Spleen (tissue), 7 donors: ENCODE measurements at regions not wholly inside any gene's neighbourhood (a gene's known extent, or its start where the extent isn't known, plus 50 kb on each side); places are given as distances from the start of the nearest gene placed in this dataset.

ENCODE experiments used
- CTCF ChIP-seq, 11 experiments: fragments of 200-600 bp in 7 of 11; fragments of 450-650 bp in 4 of 11; sonication (generic) in 4 of 11; IDR thresholded peaks in 8 of 11; conservative IDR thresholded peaks in 3 of 11; 1 replicate in 7 of 11; 2 replicates in 4 of 11; pipeline versions ENCODE4 v1.4.0 to v1.8.0; 2016 to 2021; ENCODE audit warnings: antibody characterized with exemption in 11 of 11, inconsistent platforms in 4 of 11, mild to moderate bottlenecking in 1 of 11
- POLR2A ChIP-seq, 3 donors: fragments of 450-650 bp; IDR thresholded peaks; one replicate each; pipeline ENCODE4 v1.5.1; 2017; ENCODE audit warnings: antibody characterized with exemption in 3 of 3, mild to moderate bottlenecking in 1 of 3
- donor health status: DM: no; HTN: no; CAD: no; lungs with moderate emphysema.
- donor health status: DM: no; HTN: no; CAD: no.
- donor health status: DM: no; HTN: no; CAD: no.

GRCh38 chr2:226211439-226211838 is 588.2 kb downstream of the IRS1 start:
- TF ChIP-seq CTCF (IDR thresholded peaks at IDR 0.05 in 8 of 11, conservative IDR thresholded peaks at IDR 0.05 in 3 of 11) (no peak), POLR2A (IDR thresholded peaks at IDR 0.05) (no peak)
